Stomach (tissue), 4 donors: ENCODE measurements at regions not wholly inside any gene's neighbourhood (a gene's known extent, or its start where the extent isn't known, plus 50 kb on each side); places are given as distances from the start of the nearest gene placed in this dataset.

ENCODE experiments used
- EP300 ChIP-seq: sonication (generic); formaldehyde crosslinking; IDR thresholded peaks from one replicate; pipeline ENCODE4 v1.6.1; 2017; ENCODE audit warnings: antibody characterized with exemption
- POLR2A ChIP-seq, 4 donors: fragments of 450-650 bp; IDR thresholded peaks; one replicate each; pipeline ENCODE4 v1.6.1; 2016; ENCODE audit warnings: antibody characterized with exemption in 4 of 4, control low read depth in 2 of 4, mild to moderate bottlenecking in 1 of 4, moderate library complexity in 1 of 4
- TF ChIP-seq, protein P1 (sequence below), 7 experiments: fragments of 450-650 bp in 4 of 7; fragments of 200-600 bp in 3 of 7; sonication (generic) in 3 of 7; IDR thresholded peaks; one replicate each; pipeline ENCODE4 v1.5.1; 2016 to 2019; ENCODE audit warnings: antibody characterized with exemption in 7 of 7, control low read depth in 2 of 7, mild to moderate bottlenecking in 1 of 7

DNA sequence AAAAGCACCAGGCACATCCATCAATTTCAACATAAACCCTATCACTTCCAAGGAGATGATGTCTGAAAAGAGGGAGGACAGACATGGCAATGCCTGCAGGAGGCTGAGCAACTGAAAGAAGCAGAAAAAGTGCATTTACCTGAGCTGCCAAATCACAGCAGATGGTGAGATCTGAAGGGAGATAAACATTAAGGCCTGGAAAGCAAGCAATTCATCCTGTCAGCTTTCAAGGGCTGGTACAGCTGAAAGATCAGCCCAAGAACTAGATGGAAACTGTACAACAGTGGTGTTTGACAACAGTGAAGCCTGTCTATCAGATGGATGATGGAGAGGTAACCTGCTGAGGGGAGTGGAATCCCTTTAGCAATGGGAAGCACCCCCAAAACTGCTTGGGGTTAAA lies 433.2 kb upstream of the ZNF608 start:
- TF ChIP-seq POLR2A (IDR thresholded peaks at IDR 0.05) = no peak
- TF ChIP-seq, protein P1, sequence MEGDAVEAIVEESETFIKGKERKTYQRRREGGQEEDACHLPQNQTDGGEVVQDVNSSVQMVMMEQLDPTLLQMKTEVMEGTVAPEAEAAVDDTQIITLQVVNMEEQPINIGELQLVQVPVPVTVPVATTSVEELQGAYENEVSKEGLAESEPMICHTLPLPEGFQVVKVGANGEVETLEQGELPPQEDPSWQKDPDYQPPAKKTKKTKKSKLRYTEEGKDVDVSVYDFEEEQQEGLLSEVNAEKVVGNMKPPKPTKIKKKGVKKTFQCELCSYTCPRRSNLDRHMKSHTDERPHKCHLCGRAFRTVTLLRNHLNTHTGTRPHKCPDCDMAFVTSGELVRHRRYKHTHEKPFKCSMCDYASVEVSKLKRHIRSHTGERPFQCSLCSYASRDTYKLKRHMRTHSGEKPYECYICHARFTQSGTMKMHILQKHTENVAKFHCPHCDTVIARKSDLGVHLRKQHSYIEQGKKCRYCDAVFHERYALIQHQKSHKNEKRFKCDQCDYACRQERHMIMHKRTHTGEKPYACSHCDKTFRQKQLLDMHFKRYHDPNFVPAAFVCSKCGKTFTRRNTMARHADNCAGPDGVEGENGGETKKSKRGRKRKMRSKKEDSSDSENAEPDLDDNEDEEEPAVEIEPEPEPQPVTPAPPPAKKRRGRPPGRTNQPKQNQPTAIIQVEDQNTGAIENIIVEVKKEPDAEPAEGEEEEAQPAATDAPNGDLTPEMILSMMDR (IDR thresholded peaks at IDR 0.05) = no peak
- no peak for TF ChIP-seq EP300
